H1 (cell line): ENCODE measurements at regions not wholly inside any gene's neighbourhood (a gene's known extent, or its start where the extent isn't known, plus 50 kb on each side); places are given as distances from the start of the nearest gene placed in this dataset.

Experiments used
- CEBPB ChIP-seq: IDR thresholded peaks from 2 replicates; pipeline ENCODE4 v1.6.1; 2012; ENCODE audit warnings: low read depth, low read length
- CREB1 ChIP-seq: IDR thresholded peaks from 2 replicates; pipeline ENCODE4 v1.6.1; 2012; ENCODE audit warnings: inconsistent platforms
- HDAC2 ChIP-seq, 2 experiments: fragments of 300-600 bp in 1 of 2; sonication (generic) in 1 of 2; IDR thresholded peaks; 2 replicates each; pipeline ENCODE4 v1.6.1; 2011 to 2012; ENCODE audit warnings: low read depth in 2 of 2, low read length in 2 of 2, mild to moderate bottlenecking in 2 of 2, moderate library complexity in 2 of 2, borderline replicate concordance in 1 of 2, inconsistent platforms in 1 of 2
- POLR2A ChIP-seq, 2 experiments: IDR thresholded peaks; 1 replicate in 1 of 2; 2 replicates in 1 of 2; pipeline ENCODE4 v1.6.1; 2011; ENCODE audit warnings: low read depth in 2 of 2, low read length in 2 of 2, mild to moderate bottlenecking in 2 of 2; ENCODE audit errors: control extremely low read depth in 1 of 2
- ZNF274 ChIP-seq: IDR thresholded peaks from 2 replicates; pipeline ENCODE4 v1.7.0; 2012; ENCODE audit warnings: low read length, borderline replicate concordance; ENCODE audit errors: extremely low read depth
- TF ChIP-seq, protein P1 (sequence below), 3 experiments: IDR thresholded peaks; 1 replicate in 2 of 3; 2 replicates in 1 of 3; pipeline versions ENCODE4 v1.5.1 to v1.6.1; 2011; ENCODE audit warnings: low read length in 3 of 3, mild to moderate bottlenecking in 3 of 3, inconsistent platforms in 2 of 3, low read depth in 1 of 3, moderate library complexity in 1 of 3; ENCODE audit not compliant: insufficient read depth in 1 of 3; ENCODE audit errors: control extremely low read depth in 1 of 3

DNA sequence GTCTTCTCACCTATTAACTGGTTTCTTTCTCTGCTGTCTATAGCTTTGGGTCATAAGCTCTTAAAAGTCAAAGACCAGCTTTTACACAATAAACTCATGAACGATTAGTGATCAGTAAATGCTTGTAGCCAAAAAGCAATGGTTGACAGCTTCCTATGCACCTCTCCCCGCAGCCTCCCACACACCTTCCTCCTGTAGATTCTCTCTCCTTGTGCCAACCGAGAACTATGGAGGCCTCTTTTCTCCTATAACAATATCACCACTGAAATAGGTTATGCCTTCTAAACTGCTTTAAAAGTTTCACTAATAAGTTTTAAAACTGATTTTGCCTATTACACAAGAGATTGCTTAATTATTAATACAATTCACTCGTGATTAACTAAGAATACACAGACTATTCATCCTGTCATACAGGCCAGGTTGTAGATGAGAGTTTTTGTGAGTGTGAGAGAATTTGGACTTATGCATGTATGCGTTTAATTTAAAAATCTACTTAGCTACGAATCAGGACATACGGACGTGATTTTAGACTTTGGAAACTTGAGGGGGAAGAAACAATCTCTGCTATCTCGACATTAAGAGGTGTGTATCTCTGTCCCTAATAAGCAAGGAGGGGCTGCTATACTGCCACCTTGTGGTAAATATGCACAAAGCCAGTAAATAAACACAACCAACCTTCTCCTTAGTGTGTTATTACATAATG is 229.1 kb upstream of the RBBP8 start:
- no peak for TF ChIP-seq POLR2A (IDR thresholded peaks at IDR 0.05; ENCODE audit: control extremely low read depth in 1 of 2, low read depth in 2 of 2, low read length in 2 of 2)
- TF ChIP-seq, protein P1, sequence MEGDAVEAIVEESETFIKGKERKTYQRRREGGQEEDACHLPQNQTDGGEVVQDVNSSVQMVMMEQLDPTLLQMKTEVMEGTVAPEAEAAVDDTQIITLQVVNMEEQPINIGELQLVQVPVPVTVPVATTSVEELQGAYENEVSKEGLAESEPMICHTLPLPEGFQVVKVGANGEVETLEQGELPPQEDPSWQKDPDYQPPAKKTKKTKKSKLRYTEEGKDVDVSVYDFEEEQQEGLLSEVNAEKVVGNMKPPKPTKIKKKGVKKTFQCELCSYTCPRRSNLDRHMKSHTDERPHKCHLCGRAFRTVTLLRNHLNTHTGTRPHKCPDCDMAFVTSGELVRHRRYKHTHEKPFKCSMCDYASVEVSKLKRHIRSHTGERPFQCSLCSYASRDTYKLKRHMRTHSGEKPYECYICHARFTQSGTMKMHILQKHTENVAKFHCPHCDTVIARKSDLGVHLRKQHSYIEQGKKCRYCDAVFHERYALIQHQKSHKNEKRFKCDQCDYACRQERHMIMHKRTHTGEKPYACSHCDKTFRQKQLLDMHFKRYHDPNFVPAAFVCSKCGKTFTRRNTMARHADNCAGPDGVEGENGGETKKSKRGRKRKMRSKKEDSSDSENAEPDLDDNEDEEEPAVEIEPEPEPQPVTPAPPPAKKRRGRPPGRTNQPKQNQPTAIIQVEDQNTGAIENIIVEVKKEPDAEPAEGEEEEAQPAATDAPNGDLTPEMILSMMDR (IDR thresholded peaks at IDR 0.05; ENCODE audit: control extremely low read depth in 1 of 3, insufficient read depth in 1 of 3, low read depth in 1 of 3, low read length in 3 of 3) = peak in 2 of 3 experiments; percentile 55 to 69; a peak in 3 of 4 replicates
- no peak for TF ChIP-seq CREB1
- TF ChIP-seq HDAC2 (IDR thresholded peaks at IDR 0.05; ENCODE audit: borderline replicate concordance in 1 of 2, low read depth in 2 of 2, low read length in 2 of 2) = no peak
- TF ChIP-seq CEBPB = no peak
- no peak for TF ChIP-seq ZNF274
